ENCODE measurements at regions not wholly inside any gene's neighbourhood (a gene's known extent, or its start where the extent isn't known, plus 50 kb on each side); places are given as distances from the start of the nearest gene placed in this dataset.

DNA sequence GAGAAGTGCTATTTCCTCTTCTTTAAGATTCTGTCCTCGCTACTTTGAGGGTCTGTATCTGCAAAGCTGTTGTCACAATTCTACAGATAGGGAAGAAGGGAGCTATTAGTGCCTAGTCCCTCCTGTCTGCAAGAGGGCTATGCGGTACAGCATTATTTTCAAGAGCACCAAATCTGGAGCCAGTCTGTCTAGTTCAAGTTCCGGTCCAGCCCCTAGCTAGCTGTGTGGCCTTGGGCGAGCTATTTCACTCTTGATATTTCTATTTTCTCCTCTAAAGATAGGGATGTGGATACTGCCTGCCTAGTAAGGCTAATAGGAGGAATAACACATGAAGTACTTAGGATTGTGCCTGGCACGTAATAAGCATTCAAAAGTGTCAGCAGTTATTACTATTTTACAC is 272.4 kb downstream of the KCNE4 start:
- no peak for TF ChIP-seq CTCF (conservative IDR thresholded peaks at IDR 0.05; ENCODE audit: low read depth, low read length)
- no peak for TF ChIP-seq EZH2phosphoT487 (IDR thresholded peaks at IDR 0.05; ENCODE audit: borderline replicate concordance, low read length)
- no peak for TF ChIP-seq EZH2 (IDR thresholded peaks at IDR 0.05; ENCODE audit: low read length, unreplicated experiment)

Data from PC-3 (cell line).